Mesendoderm (in vitro differentiated cells): ENCODE measurements at regions not wholly inside any gene's neighbourhood (a gene's known extent, or its start where the extent isn't known, plus 50 kb on each side); places are given as distances from the start of the nearest gene placed in this dataset.
A peak's percentile ranks its signal among the peaks of the same experiment; 100 is the strongest.

Experiments
- DNase-seq: peaks from one replicate; pipeline ENCODE4 v3.0.0; 2013
- H2AK5ac ChIP-seq: 2 replicates; pipeline ENCODE4 v1.6.1; 2013; ENCODE audit warnings: low read length, inconsistent platforms
- H2BK120ac ChIP-seq: 2 replicates; pipeline ENCODE4 v1.6.1; 2013; ENCODE audit warnings: low read depth, mild to moderate bottlenecking, low read length, moderate library complexity, mixed read lengths
- H2BK15ac ChIP-seq: replicated peaks from 2 replicates; pipeline ENCODE4 v1.6.1; 2013; ENCODE audit warnings: low read depth, mild to moderate bottlenecking, moderate library complexity
- H2BK5ac ChIP-seq: 2 replicates; pipeline ENCODE4 v1.6.1; 2013; ENCODE audit warnings: low read length, inconsistent platforms
- H3K18ac ChIP-seq: 2 replicates; pipeline ENCODE4 v1.6.1; 2013; ENCODE audit warnings: mild to moderate bottlenecking, low read length, mixed read lengths
- H3K23ac ChIP-seq: one replicate; pipeline ENCODE4 v1.6.1; 2013; ENCODE audit warnings: low read length
- H3K27ac ChIP-seq: 2 replicates; pipeline ENCODE4 v1.5.1; 2013; ENCODE audit warnings: low read depth, mild to moderate bottlenecking, inconsistent platforms, low read length, moderate library complexity
- H3K27me3 ChIP-seq: 2 replicates; pipeline ENCODE4 v1.6.1; 2013; ENCODE audit warnings: low read length, control low read depth, mild to moderate bottlenecking, inconsistent platforms; ENCODE audit not compliant: insufficient read depth, poor library complexity
- H3K36me3 ChIP-seq: 2 replicates; pipeline ENCODE4 v1.6.1; 2013; ENCODE audit warnings: low read length, inconsistent platforms; ENCODE audit not compliant: control insufficient read depth, insufficient read depth
- H3K4ac ChIP-seq: one replicate; pipeline ENCODE4 v1.6.1; 2013; ENCODE audit warnings: low read depth, mild to moderate bottlenecking, low read length, moderate library complexity
- H3K4me1 ChIP-seq: 2 replicates; pipeline ENCODE4 v1.6.1; 2013; ENCODE audit warnings: low read depth, low read length, inconsistent platforms; ENCODE audit not compliant: control insufficient read depth
- H3K4me2 ChIP-seq: 2 replicates; pipeline ENCODE4 v1.6.1; 2013; ENCODE audit warnings: low read length
- H3K4me3 ChIP-seq: 2 replicates; pipeline ENCODE4 v1.5.1; 2013; ENCODE audit warnings: mild to moderate bottlenecking, low read length
- H3K56ac ChIP-seq: one replicate; pipeline ENCODE4 v1.6.1; 2013; ENCODE audit warnings: low read length
- H3K79me1 ChIP-seq: 2 replicates; pipeline ENCODE4 v1.6.1; 2013; ENCODE audit warnings: low read length, inconsistent platforms
- H3K79me2 ChIP-seq: 2 replicates; pipeline ENCODE4 v1.6.1; 2013; ENCODE audit warnings: mild to moderate bottlenecking, low read length; ENCODE audit not compliant: control insufficient read depth, insufficient read depth
- H3K9ac ChIP-seq: 2 replicates; pipeline ENCODE4 v1.6.1; 2013; ENCODE audit warnings: low read length, inconsistent platforms
- H4K5ac ChIP-seq: one replicate; pipeline ENCODE4 v1.6.1; 2013; ENCODE audit warnings: low read length
- H4K8ac ChIP-seq: one replicate; pipeline ENCODE4 v1.6.1; 2013; ENCODE audit warnings: low read depth, mild to moderate bottlenecking, control low read depth, low read length, moderate library complexity
- WGBS: extraction: QIAGEN DNeasy Blood & Tissue Kit; methylation state at CpG from one replicate; pipeline ENCODE4 v1.1.7; 2013; ENCODE audit warnings: low lambda C conversion rate, missing lambda C conversion rate; ENCODE audit not compliant: insufficient coverage; ENCODE audit errors: extremely low coverage; 5-methylcytosine and 5-hydroxymethylcytosine counted together

- WGBS: no CpG with 5 or more reads among the region's 2 CpGs
- H3K18ac ChIP-seq: no peak overlapping the region
- H4K8ac ChIP-seq: no peak overlapping the region
Measured at GRCh38 chr2:19300961-19301360, 57.5 kb downstream of the OSR1 start.

GRCh38 chr2:19299522-19299921, 58.9 kb downstream of the OSR1 start:
- H3K36me3 ChIP-seq: no peaks in the 10 kb centered on the region
- H3K27ac ChIP-seq: no peak overlapping the region
- no peak overlapping the region for H3K4me2 ChIP-seq
- H3K9ac ChIP-seq: no peak overlapping the region
- no peak overlapping the region for H3K4me3 ChIP-seq
- no peaks in the 10 kb centered on the region for H3K27me3 ChIP-seq
- no peak overlapping the region for H3K4ac ChIP-seq
- H3K79me1 ChIP-seq: no peaks in the 10 kb centered on the region
- no peak for DNase-seq
- no peaks in the 10 kb centered on the region for H3K79me2 ChIP-seq
- H3K56ac ChIP-seq: no peak overlapping the region
- no peak overlapping the region for H2BK15ac ChIP-seq
- no peak overlapping the region for H4K5ac ChIP-seq
- H4K8ac ChIP-seq: no peak overlapping the region
- H3K4me1 ChIP-seq: peaks cover 7% of the 10 kb centered on the region
- no peak overlapping the region for H3K18ac ChIP-seq
- no peak overlapping the region for H2BK5ac ChIP-seq
- no peak overlapping the region for H2AK5ac ChIP-seq
- no peak overlapping the region for H3K23ac ChIP-seq
- no peak overlapping the region for H2BK120ac ChIP-seq

More at GRCh38 chr2:19300961-19301360, 57.5 kb downstream of the OSR1 start:
- Histone ChIP-seq H2BK15ac (no peak overlapping the region), H3K4me1 (peaks cover 7% of the 10 kb centered on the region), H3K56ac (no peak overlapping the region), H3K36me3 (no peaks in the 10 kb centered on the region), H2AK5ac (no peak overlapping the region), H3K23ac (no peak overlapping the region), H3K9ac (no peak overlapping the region), H3K4me2 (no peak overlapping the region), H3K4me3 (no peak overlapping the region), H2BK120ac (no peak overlapping the region), H2BK5ac (no peak overlapping the region), H3K79me2 (no peaks in the 10 kb centered on the region), H3K79me1 (no peaks in the 10 kb centered on the region), H3K4ac (no peak overlapping the region), H3K27me3 (no peaks in the 10 kb centered on the region), H4K5ac (no peak overlapping the region), H3K27ac (no peak overlapping the region)
- DNase-seq: no peak

- Histone ChIP-seq H2BK120ac (no peak overlapping the region), H4K8ac (no peak overlapping the region), H3K79me2 (no peaks in the 10 kb centered on the region), H2AK5ac (no peak overlapping the region), H2BK15ac (no peak overlapping the region), H3K4me3 (no peak overlapping the region), H3K4me1 (peaks cover 7% of the 10 kb centered on the region), H3K27ac (no peak overlapping the region), H3K18ac (no peak overlapping the region), H3K27me3 (no peaks in the 10 kb centered on the region), H4K5ac (no peak overlapping the region), H3K56ac (no peak overlapping the region), H3K4ac (no peak overlapping the region), H3K36me3 (no peaks in the 10 kb centered on the region), H3K79me1 (no peaks in the 10 kb centered on the region), H3K4me2 (no peak overlapping the region), H3K9ac (no peak overlapping the region), H3K23ac (no peak overlapping the region), H2BK5ac (no peak overlapping the region)
- no peak for DNase-seq
- no CpG with 5 or more reads among the region's 7 CpGs for WGBS
Measured at GRCh38 chr2:19299032-19299431, 59.4 kb downstream of the OSR1 start.

GRCh38 chr2:19297716-19298115, 60.7 kb downstream of the OSR1 start:
- H3K79me1 ChIP-seq: no peaks in the 10 kb centered on the region
- H2BK5ac ChIP-seq: no peak overlapping the region
- H3K36me3 ChIP-seq: no peaks in the 10 kb centered on the region
- H4K8ac ChIP-seq: no peak overlapping the region
- no peak overlapping the region for H2AK5ac ChIP-seq
- no peaks in the 10 kb centered on the region for H3K27me3 ChIP-seq
- peaks cover 7% of the 10 kb centered on the region for H3K4me1 ChIP-seq
- no peak overlapping the region for H3K27ac ChIP-seq
- WGBS: no CpG with 5 or more reads among the region's 7 CpGs
- no peak overlapping the region for H3K4me3 ChIP-seq
- H3K23ac ChIP-seq: no peak overlapping the region
- no peak overlapping the region for H2BK15ac ChIP-seq
- H3K9ac ChIP-seq: no peak overlapping the region
- no peak overlapping the region for H4K5ac ChIP-seq
- no peak overlapping the region for H3K4me2 ChIP-seq
- H2BK120ac ChIP-seq: no peak overlapping the region
- no peak overlapping the region for H3K4ac ChIP-seq
- no peak for DNase-seq
- no peak overlapping the region for H3K18ac ChIP-seq
- H3K56ac ChIP-seq: no peak overlapping the region
- H3K79me2 ChIP-seq: no peaks in the 10 kb centered on the region

GRCh38 chr2:19295998-19296502, 62.4 kb downstream of the OSR1 start:
- Histone ChIP-seq H3K4me3 (no peak overlapping the region), H2BK120ac (no peak overlapping the region), H3K4me2 (no peak overlapping the region), H3K79me1 (no peaks in the 10 kb centered on the region), H4K5ac (no peak overlapping the region), H3K27ac (no peak overlapping the region), H4K8ac (no peak overlapping the region), H3K36me3 (no peaks in the 10 kb centered on the region), H2BK15ac (no peak overlapping the region), H3K23ac (no peak overlapping the region), H3K79me2 (no peaks in the 10 kb centered on the region), H3K56ac (no peak overlapping the region), H2AK5ac (no peak overlapping the region), H3K27me3 (no peaks in the 10 kb centered on the region), H2BK5ac (no peak overlapping the region), H3K9ac (no peak overlapping the region), H3K18ac (no peak overlapping the region), H3K4me1 (peaks cover 4% of the 10 kb centered on the region), H3K4ac (no peak overlapping the region)
- no peak for DNase-seq
- WGBS: no CpG with 5 or more reads among the region's 3 CpGs

GRCh38 chr2:19292007-19292406, 66.4 kb downstream of the OSR1 start:
- H3K23ac ChIP-seq: no peak overlapping the region
- no peak overlapping the region for H2AK5ac ChIP-seq
- H3K4me3 ChIP-seq: no peak overlapping the region
- H2BK5ac ChIP-seq: no peak overlapping the region
- peak; percentile 3 for DNase-seq
- H4K5ac ChIP-seq: no peak overlapping the region
- no peaks in the 10 kb centered on the region for H3K4me1 ChIP-seq
- H4K8ac ChIP-seq: no peak overlapping the region
- no CpG with 5 or more reads among the region's 5 CpGs for whole genome bisulfite sequencing
- no peak overlapping the region for H2BK15ac ChIP-seq
- no peaks in the 10 kb centered on the region for H3K27me3 ChIP-seq
- H3K79me1 ChIP-seq: no peaks in the 10 kb centered on the region
- H3K56ac ChIP-seq: no peak overlapping the region
- no peak overlapping the region for H3K4me2 ChIP-seq
- H3K36me3 ChIP-seq: no peaks in the 10 kb centered on the region
- no peak overlapping the region for H2BK120ac ChIP-seq
- no peak overlapping the region for H3K18ac ChIP-seq
- H3K4ac ChIP-seq: no peak overlapping the region
- no peaks in the 10 kb centered on the region for H3K79me2 ChIP-seq
- H3K27ac ChIP-seq: no peak overlapping the region
- H3K9ac ChIP-seq: no peak overlapping the region
